OCI-LY1 (cell line): ENCODE measurements at regions not wholly inside any gene's neighbourhood (a gene's known extent, or its start where the extent isn't known, plus 50 kb on each side); places are given as distances from the start of the nearest gene placed in this dataset.

Source experiments
- EZH2 ChIP-seq: fragments of 200-600 bp; sonication (generic), shearing (Covaris generic); IDR thresholded peaks from 2 replicates; pipeline ENCODE4 v1.8.0; 2017; ENCODE audit warnings: borderline replicate concordance, mixed run types, mild to moderate bottlenecking, antibody characterized with exemption, low read length, moderate library complexity, mixed read lengths
- TF ChIP-seq, protein P1 (sequence below): fragments of 200-600 bp; sonication (generic), shearing (Covaris generic); IDR thresholded peaks from 2 replicates; pipeline ENCODE4 v1.5.1; 2017; ENCODE audit warnings: mild to moderate bottlenecking, antibody characterized with exemption, low read length, moderate library complexity, mixed read lengths

- TF ChIP-seq, protein P1, sequence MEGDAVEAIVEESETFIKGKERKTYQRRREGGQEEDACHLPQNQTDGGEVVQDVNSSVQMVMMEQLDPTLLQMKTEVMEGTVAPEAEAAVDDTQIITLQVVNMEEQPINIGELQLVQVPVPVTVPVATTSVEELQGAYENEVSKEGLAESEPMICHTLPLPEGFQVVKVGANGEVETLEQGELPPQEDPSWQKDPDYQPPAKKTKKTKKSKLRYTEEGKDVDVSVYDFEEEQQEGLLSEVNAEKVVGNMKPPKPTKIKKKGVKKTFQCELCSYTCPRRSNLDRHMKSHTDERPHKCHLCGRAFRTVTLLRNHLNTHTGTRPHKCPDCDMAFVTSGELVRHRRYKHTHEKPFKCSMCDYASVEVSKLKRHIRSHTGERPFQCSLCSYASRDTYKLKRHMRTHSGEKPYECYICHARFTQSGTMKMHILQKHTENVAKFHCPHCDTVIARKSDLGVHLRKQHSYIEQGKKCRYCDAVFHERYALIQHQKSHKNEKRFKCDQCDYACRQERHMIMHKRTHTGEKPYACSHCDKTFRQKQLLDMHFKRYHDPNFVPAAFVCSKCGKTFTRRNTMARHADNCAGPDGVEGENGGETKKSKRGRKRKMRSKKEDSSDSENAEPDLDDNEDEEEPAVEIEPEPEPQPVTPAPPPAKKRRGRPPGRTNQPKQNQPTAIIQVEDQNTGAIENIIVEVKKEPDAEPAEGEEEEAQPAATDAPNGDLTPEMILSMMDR: no peak
- no peak for TF ChIP-seq EZH2
Observed at GRCh38 chr5:27996665-27997064, 958.3 kb upstream of the CDH9 start.
